Activated naive CD8-positive, alpha-beta T cell treated with anti-CD3 and anti-CD28 coated beads, Interleukin-2, amount 50 U/mL, for 24 hours (primary cell): ENCODE measurements at regions not wholly inside any gene's neighbourhood (a gene's known extent, or its start where the extent isn't known, plus 50 kb on each side); places are given as distances from the start of the nearest gene placed in this dataset.

Experiments
- ATAC-seq: fragments of 150-1000 bp; cut with Tn5 transposase; one replicate; pipeline ENCODE4 v1.10.0; 2021
- DNase-seq: peaks from one replicate; pipeline ENCODE4 v3.0.0; 2021
- H3K27ac Mint-ChIP-seq: one replicate; pipeline ENCODE4 v1.8.0; 2021; ENCODE audit warnings: mild to moderate bottlenecking, mixed read lengths
- H3K27me3 Mint-ChIP-seq: one replicate; pipeline ENCODE4 v1.8.0; 2021; ENCODE audit warnings: mixed read lengths
- H3K36me3 Mint-ChIP-seq: one replicate; pipeline ENCODE4 v1.8.0; 2021; ENCODE audit warnings: low read depth, mixed read lengths
- H3K4me1 Mint-ChIP-seq: one replicate; pipeline ENCODE4 v1.8.0; 2021; ENCODE audit warnings: mixed read lengths
- H3K4me3 Mint-ChIP-seq: one replicate; pipeline ENCODE4 v1.8.0; 2021; ENCODE audit warnings: mild to moderate bottlenecking, moderate library complexity, mixed read lengths
- H3K9me3 Mint-ChIP-seq: one replicate; pipeline ENCODE4 v1.8.0; 2021; ENCODE audit warnings: mixed read lengths

GRCh38 chr5:146993876-146994530, 115.4 kb upstream of the PPP2R2B start:
- no peaks in the 10 kb centered on the region for H3K36me3 Mint-ChIP-seq
- H3K27ac Mint-ChIP-seq, result no peak overlapping the region
- no peak for DNase-seq
- H3K4me3 Mint-ChIP-seq, result no peak overlapping the region
- ATAC-seq, result no peak
- no peaks in the 10 kb centered on the region for H3K4me1 Mint-ChIP-seq
- peaks cover 3% of the 10 kb centered on the region for H3K9me3 Mint-ChIP-seq
- H3K27me3 Mint-ChIP-seq, result no peaks in the 10 kb centered on the region

- no peak overlapping the region for H3K4me3 Mint-ChIP-seq
- ATAC-seq, result no peak
- no peaks in the 10 kb centered on the region for H3K4me1 Mint-ChIP-seq
- no peak overlapping the region for H3K27ac Mint-ChIP-seq
- no peak for DNase-seq
- no peaks in the 10 kb centered on the region for H3K27me3 Mint-ChIP-seq
- peaks cover 3% of the 10 kb centered on the region for H3K9me3 Mint-ChIP-seq
- no peaks in the 10 kb centered on the region for H3K36me3 Mint-ChIP-seq
Observed at GRCh38 chr5:146995878-146996277, 117.3 kb upstream of the PPP2R2B start.

GRCh38 chr5:147015405-147015804, 136.8 kb upstream of the PPP2R2B start:
- H3K27ac Mint-ChIP-seq, result no peak overlapping the region
- peaks cover 5% of the 10 kb centered on the region for H3K27me3 Mint-ChIP-seq
- H3K9me3 Mint-ChIP-seq, result peaks cover 5% of the 10 kb centered on the region
- no peaks in the 10 kb centered on the region for H3K4me1 Mint-ChIP-seq
- no peak for ATAC-seq
- no peak overlapping the region for H3K4me3 Mint-ChIP-seq
- H3K36me3 Mint-ChIP-seq, result no peaks in the 10 kb centered on the region
- no peak for DNase-seq

- H3K9me3 Mint-ChIP-seq, result peaks cover 5% of the 10 kb centered on the region
- no peaks in the 10 kb centered on the region for H3K4me1 Mint-ChIP-seq
- no peak overlapping the region for H3K4me3 Mint-ChIP-seq
- DNase-seq (no peak), ATAC-seq (no peak)
- peaks cover 8% of the 10 kb centered on the region for H3K27me3 Mint-ChIP-seq
- H3K27ac Mint-ChIP-seq, result no peak overlapping the region
- no peaks in the 10 kb centered on the region for H3K36me3 Mint-ChIP-seq
Observed at GRCh38 chr5:147017191-147017590, 138.6 kb upstream of the PPP2R2B start.

GRCh38 chr5:147017621-147018020, 139.1 kb upstream of the PPP2R2B start:
- Mint-ChIP-seq H3K9me3 (peaks cover 5% of the 10 kb centered on the region), H3K4me1 (no peaks in the 10 kb centered on the region), H3K27me3 (peaks cover 7% of the 10 kb centered on the region), H3K4me3 (no peak overlapping the region), H3K36me3 (no peaks in the 10 kb centered on the region), H3K27ac (no peak overlapping the region)
- ATAC-seq (no peak), DNase-seq (no peak)

GRCh38 chr5:147018812-147019211, 140.3 kb upstream of the PPP2R2B start:
- no peak for DNase-seq
- Mint-ChIP-seq H3K27ac (no peak overlapping the region), H3K27me3 (peaks cover 7% of the 10 kb centered on the region), H3K4me3 (no peak overlapping the region), H3K9me3 (peaks cover 5% of the 10 kb centered on the region), H3K4me1 (no peaks in the 10 kb centered on the region), H3K36me3 (no peaks in the 10 kb centered on the region)
- ATAC-seq, result no peak

- Mint-ChIP-seq H3K9me3 (peaks cover 3% of the 10 kb centered on the region), H3K27ac (no peak overlapping the region), H3K4me3 (no peak overlapping the region), H3K4me1 (no peaks in the 10 kb centered on the region), H3K27me3 (peaks cover 5% of the 10 kb centered on the region), H3K36me3 (no peaks in the 10 kb centered on the region)
- ATAC-seq, result no peak
- DNase-seq, result no peak
Observed at GRCh38 chr5:147036691-147037245, 158.2 kb upstream of the PPP2R2B start.

GRCh38 chr5:147037515-147038205, 159.1 kb upstream of the PPP2R2B start:
- H3K4me1 Mint-ChIP-seq, result no peaks in the 10 kb centered on the region
- H3K4me3 Mint-ChIP-seq, result no peak overlapping the region
- peak; percentile 40 for ATAC-seq
- no peaks in the 10 kb centered on the region for H3K9me3 Mint-ChIP-seq
- no peak overlapping the region for H3K27ac Mint-ChIP-seq
- no peak for DNase-seq
- no peaks in the 10 kb centered on the region for H3K36me3 Mint-ChIP-seq
- peaks cover 6% of the 10 kb centered on the region for H3K27me3 Mint-ChIP-seq

- Mint-ChIP-seq H3K9me3 (no peaks in the 10 kb centered on the region), H3K4me3 (no peak overlapping the region), H3K27me3 (peaks cover 6% of the 10 kb centered on the region), H3K36me3 (no peaks in the 10 kb centered on the region), H3K4me1 (no peaks in the 10 kb centered on the region), H3K27ac (no peak overlapping the region)
- no peak for DNase-seq
- no peak for ATAC-seq
Observed at GRCh38 chr5:147040856-147041255, 162.3 kb upstream of the PPP2R2B start.

- DNase-seq (no peak), ATAC-seq (no peak)
- H3K27ac Mint-ChIP-seq, result no peak overlapping the region
- peaks cover 2% of the 10 kb centered on the region for H3K27me3 Mint-ChIP-seq
- H3K4me1 Mint-ChIP-seq, result no peaks in the 10 kb centered on the region
- no peak overlapping the region for H3K4me3 Mint-ChIP-seq
- no peaks in the 10 kb centered on the region for H3K36me3 Mint-ChIP-seq
- no peaks in the 10 kb centered on the region for H3K9me3 Mint-ChIP-seq
Observed at GRCh38 chr5:147044572-147045273, 166.2 kb upstream of the PPP2R2B start.

GRCh38 chr5:147045290-147045689, 166.7 kb upstream of the PPP2R2B start:
- H3K9me3 Mint-ChIP-seq, result no peaks in the 10 kb centered on the region
- H3K27ac Mint-ChIP-seq, result no peak overlapping the region
- peaks cover 2% of the 10 kb centered on the region for H3K27me3 Mint-ChIP-seq
- no peak for DNase-seq
- no peak overlapping the region for H3K4me3 Mint-ChIP-seq
- H3K36me3 Mint-ChIP-seq, result no peaks in the 10 kb centered on the region
- H3K4me1 Mint-ChIP-seq, result no peaks in the 10 kb centered on the region
- no peak for ATAC-seq

- DNase-seq, result no peak
- H3K9me3 Mint-ChIP-seq, result no peaks in the 10 kb centered on the region
- ATAC-seq, result no peak
Observed at GRCh38 chr5:147046281-147046680, 167.7 kb upstream of the PPP2R2B start.

GRCh38 chr5:147046894-147047293, 168.3 kb upstream of the PPP2R2B start:
- Mint-ChIP-seq H3K9me3 (no peaks in the 10 kb centered on the region), H3K36me3 (no peaks in the 10 kb centered on the region), H3K4me1 (no peaks in the 10 kb centered on the region), H3K27me3 (no peaks in the 10 kb centered on the region), H3K4me3 (no peak overlapping the region), H3K27ac (no peak overlapping the region)
- no peak for ATAC-seq
- no peak for DNase-seq

More at GRCh38 chr5:147046281-147046680, 167.7 kb upstream of the PPP2R2B start:
- Mint-ChIP-seq H3K27me3 (peaks cover 2% of the 10 kb centered on the region), H3K36me3 (no peaks in the 10 kb centered on the region), H3K4me1 (no peaks in the 10 kb centered on the region), H3K4me3 (no peak overlapping the region), H3K27ac (no peak overlapping the region)

GRCh38 chr5:147049764-147050163, 171.2 kb upstream of the PPP2R2B start:
- Mint-ChIP-seq H3K4me1 (no peaks in the 10 kb centered on the region), H3K27ac (no peak overlapping the region), H3K27me3 (peaks cover 4% of the 10 kb centered on the region), H3K4me3 (no peak overlapping the region), H3K9me3 (no peaks in the 10 kb centered on the region), H3K36me3 (no peaks in the 10 kb centered on the region)
- DNase-seq (no peak), ATAC-seq (no peak)

GRCh38 chr5:147050172-147050571, 171.6 kb upstream of the PPP2R2B start:
- no peak for DNase-seq
- Mint-ChIP-seq H3K27ac (no peak overlapping the region), H3K36me3 (no peaks in the 10 kb centered on the region), H3K4me3 (no peak overlapping the region), H3K4me1 (no peaks in the 10 kb centered on the region), H3K27me3 (peaks cover 4% of the 10 kb centered on the region), H3K9me3 (no peaks in the 10 kb centered on the region)
- ATAC-seq, result no peak
